SJCRH30 (cell line): ENCODE measurements at regions not wholly inside any gene's neighbourhood (a gene's known extent, or its start where the extent isn't known, plus 50 kb on each side); places are given as distances from the start of the nearest gene placed in this dataset.
"Not testable (repeated sequence)": the region's sequence is repeated elsewhere in the genome, so short reads cannot be mapped to it uniquely, and the experiment has no call there.

Experiments used
- DNase-seq, 2 experiments: peaks; one replicate each; pipeline ENCODE4 v3.0.0-alpha.2; 2015 to 2020
- H3K27ac ChIP-seq: fragments of 250-450 bp; sonication (Bioruptor Pico); 2 replicates; pipeline ENCODE4 v1.5.1; 2020; ENCODE audit warnings: mild to moderate bottlenecking, moderate library complexity
- H3K27me3 ChIP-seq: fragments of 250-450 bp; sonication (Bioruptor Pico); 2 replicates; pipeline ENCODE4 v1.5.1; 2020; ENCODE audit warnings: mild to moderate bottlenecking, moderate library complexity
- H3K36me3 ChIP-seq: fragments of 250-450 bp; sonication (Bioruptor Pico); 2 replicates; pipeline ENCODE4 v1.5.1; 2020; ENCODE audit warnings: mild to moderate bottlenecking, moderate library complexity
- H3K4me1 ChIP-seq: fragments of 250-450 bp; sonication (Bioruptor Pico); 2 replicates; pipeline ENCODE4 v1.5.1; 2020; ENCODE audit warnings: mild to moderate bottlenecking, moderate library complexity
- H3K4me3 ChIP-seq: fragments of 250-450 bp; sonication (Bioruptor Pico); 2 replicates; pipeline ENCODE4 v1.5.1; 2020; ENCODE audit warnings: mild to moderate bottlenecking, moderate library complexity
- H3K9me3 ChIP-seq: fragments of 250-450 bp; sonication (Bioruptor Pico); replicated peaks from 2 replicates; pipeline ENCODE4 v1.5.1; 2020; ENCODE audit warnings: mild to moderate bottlenecking, moderate library complexity

DNA sequence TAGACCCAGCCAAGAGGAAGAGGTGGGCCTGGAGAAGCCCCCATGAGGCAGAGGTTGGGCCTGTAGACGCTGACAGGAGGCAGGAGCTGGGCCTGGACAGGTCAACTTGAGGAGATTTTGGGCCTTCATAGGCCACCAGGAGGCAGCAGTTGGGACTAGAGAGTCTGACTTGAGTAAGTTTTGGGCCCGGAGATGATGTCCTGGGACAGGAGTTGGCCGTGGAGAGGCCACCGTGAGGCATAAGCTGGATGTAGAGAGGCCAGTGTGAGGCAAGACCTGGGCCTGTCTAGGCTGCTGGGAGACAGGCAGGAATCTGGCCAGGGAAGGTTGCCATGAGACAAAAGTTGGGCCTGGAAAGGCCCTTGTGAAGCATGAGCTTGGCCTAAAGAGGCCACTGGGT, 312.6 kb downstream of the OR4F29 start:
- H3K27ac ChIP-seq, H3K4me1 ChIP-seq, H3K9me3 ChIP-seq, H3K27me3 ChIP-seq, H3K4me3 ChIP-seq, H3K36me3 ChIP-seq, DNase-seq: not testable (repeated sequence)

DNA sequence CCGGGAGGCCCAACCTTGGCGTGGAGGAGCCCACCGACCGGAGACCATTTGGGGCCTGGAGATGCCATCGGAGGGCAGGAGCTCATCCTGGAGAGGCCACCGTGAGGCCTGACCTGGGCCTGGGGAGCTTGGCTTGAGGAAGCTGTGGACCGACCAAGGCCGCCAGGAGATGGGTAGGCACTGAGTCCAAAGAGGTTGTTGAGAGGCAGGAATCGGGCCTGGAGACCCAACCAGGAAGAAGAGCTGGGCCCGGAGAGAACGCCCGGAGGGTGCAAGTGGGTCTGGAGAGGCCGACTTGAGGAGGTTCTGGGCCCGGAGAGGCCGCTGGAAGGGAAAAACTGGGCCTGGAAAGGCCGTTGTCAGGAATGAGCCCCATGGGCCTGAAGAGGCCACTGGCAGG, 313.8 kb downstream of the OR4F29 start:
- not testable (repeated sequence) for H3K9me3 ChIP-seq, H3K27me3 ChIP-seq, H3K4me3 ChIP-seq, H3K4me1 ChIP-seq, DNase-seq, H3K36me3 ChIP-seq, H3K27ac ChIP-seq

DNA sequence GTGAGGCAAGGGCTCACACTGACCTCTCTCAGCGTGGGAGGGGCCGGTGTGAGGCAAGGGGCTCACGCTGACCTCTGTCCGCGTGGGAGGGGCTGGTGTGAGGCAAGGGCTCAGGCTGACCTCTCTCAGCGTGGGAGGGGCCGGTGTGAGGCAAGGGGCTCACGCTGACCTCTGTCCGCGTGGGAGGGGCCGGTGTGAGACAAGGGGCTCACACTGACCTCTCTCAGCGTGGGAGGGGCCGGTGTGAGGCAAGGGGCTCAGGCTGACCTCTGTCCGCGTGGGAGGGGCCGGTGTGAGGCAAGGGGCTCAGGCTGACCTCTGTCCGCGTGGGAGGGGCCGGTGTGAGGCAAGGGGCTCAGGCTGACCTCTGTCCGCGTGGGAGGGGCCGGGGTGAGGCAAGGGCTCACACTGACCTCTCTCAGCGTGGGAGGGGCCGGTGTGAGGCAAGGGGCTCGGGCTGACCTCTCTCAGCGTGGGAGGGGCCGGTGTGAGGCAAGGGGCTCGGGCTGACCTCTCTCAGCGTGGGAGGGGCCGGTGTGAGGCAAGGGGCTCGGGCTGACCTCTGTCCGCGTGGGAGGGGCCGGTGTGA, 315.0 kb downstream of the OR4F29 start:
- not testable (repeated sequence) for H3K36me3 ChIP-seq, H3K9me3 ChIP-seq, H3K27me3 ChIP-seq, DNase-seq, H3K4me1 ChIP-seq, H3K27ac ChIP-seq, H3K4me3 ChIP-seq

DNA sequence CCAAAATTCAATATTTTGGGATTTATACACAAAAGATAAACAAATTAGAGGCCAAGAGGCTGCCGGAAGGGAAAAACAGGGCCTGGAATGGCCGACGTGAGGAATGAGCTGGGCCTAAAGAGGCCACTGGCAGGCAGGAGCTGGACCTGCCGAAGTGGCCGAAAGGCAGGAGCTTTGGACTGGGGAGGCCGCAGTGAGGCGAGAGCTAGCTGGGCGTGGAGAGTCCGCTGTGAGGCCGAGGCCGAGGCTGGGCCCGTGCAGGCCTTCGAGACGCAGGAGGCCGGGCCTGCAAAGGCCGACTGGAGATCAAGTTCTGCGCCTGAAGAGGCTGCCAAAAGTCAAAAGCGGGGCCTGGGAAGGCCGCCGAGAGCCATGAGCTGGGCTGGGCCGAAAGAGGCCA, 316.5 kb downstream of the OR4F29 start:
- not testable (repeated sequence) for H3K4me1 ChIP-seq, DNase-seq, H3K27me3 ChIP-seq, H3K27ac ChIP-seq, H3K9me3 ChIP-seq, H3K36me3 ChIP-seq, H3K4me3 ChIP-seq

DNA sequence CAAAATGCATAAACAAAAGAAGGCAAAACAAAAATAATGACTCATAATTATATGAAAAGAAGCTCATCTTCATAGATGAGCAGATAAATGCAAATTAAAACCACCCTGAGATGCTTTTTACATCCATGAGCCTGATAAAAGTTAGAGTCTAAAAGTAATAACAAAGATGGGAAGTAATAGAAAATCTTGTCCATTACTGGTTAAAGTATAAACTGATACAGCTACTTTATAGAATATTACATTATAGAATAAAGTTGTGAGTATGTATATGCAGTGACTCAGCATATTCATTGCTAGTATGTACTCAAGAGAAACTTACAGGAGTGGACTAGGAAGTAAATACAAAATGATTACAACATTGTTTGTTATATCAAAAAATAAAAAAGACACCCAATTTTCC, 333.0 kb downstream of the OR4F29 start:
- not testable (repeated sequence) for H3K36me3 ChIP-seq, H3K9me3 ChIP-seq, H3K27ac ChIP-seq, H3K4me3 ChIP-seq, H3K27me3 ChIP-seq, DNase-seq, H3K4me1 ChIP-seq

DNA sequence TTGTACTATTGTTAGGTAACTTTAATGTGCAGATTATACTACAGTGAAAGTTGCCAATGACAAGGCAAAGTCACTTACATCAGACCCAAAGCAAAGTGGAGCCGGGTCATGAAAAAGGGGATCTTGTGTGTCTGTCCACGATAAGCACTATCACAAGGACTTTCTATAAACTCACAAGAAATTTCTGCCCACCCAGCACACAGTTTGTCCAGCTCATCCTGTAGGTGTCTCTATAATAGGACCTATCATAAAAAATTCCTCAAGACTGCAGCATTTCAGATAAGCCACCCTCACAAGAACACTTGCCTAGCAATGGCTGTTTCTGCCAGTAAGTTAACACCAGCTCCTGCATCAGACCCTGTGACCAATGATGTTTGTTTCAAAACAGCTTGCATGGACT, 335.9 kb downstream of the OR4F29 start:
- not testable (repeated sequence) for H3K27me3 ChIP-seq

DNA sequence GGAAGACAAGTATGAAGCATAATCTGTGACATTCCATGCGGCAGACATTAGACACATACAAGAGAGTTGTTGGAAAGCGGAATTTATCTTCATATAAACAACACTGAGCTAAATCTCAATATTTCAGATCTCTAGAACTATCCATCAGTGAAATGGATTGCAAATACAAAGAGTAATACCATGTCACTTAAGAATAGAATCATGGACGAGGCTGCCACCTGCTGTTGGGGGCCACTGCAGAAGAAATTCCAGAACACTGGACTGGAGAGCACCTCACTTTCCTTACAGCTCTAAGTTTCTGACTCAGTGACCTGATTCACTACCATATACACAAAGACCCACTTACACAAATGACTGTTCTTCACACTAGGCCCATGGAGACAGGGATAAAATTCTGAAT, 346.7 kb downstream of the OR4F29 start:
- not testable (repeated sequence) for H3K4me1 ChIP-seq, H3K4me3 ChIP-seq, H3K27ac ChIP-seq, H3K36me3 ChIP-seq, DNase-seq, H3K9me3 ChIP-seq, H3K27me3 ChIP-seq

More for the DNA sequence above, 335.9 kb downstream of the OR4F29 start:
- not testable (repeated sequence) for H3K27ac ChIP-seq, H3K4me3 ChIP-seq, DNase-seq, H3K4me1 ChIP-seq, H3K9me3 ChIP-seq, H3K36me3 ChIP-seq

DNA sequence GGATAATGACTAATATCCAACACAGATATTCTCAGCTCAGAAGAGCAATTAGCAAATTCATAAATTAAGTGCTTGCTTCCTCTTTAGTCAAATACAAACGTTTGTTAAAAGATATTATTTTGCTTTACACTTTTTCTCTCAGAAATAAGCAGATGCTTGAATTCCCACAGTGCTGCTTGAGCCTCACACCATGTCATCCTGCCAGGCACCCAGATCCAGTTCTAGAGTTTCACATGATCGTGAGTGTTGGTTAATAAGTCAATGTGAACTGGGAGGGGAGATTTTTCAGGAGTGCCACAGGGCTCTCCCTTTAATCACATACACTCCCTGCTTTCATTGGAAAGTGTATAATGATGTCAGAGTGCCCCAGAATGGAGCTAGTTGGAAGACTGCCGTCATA, 352.0 kb downstream of the OR4F29 start:
- H3K27ac ChIP-seq, H3K4me3 ChIP-seq, H3K9me3 ChIP-seq, H3K4me1 ChIP-seq, H3K27me3 ChIP-seq, DNase-seq, H3K36me3 ChIP-seq: not testable (repeated sequence)

DNA sequence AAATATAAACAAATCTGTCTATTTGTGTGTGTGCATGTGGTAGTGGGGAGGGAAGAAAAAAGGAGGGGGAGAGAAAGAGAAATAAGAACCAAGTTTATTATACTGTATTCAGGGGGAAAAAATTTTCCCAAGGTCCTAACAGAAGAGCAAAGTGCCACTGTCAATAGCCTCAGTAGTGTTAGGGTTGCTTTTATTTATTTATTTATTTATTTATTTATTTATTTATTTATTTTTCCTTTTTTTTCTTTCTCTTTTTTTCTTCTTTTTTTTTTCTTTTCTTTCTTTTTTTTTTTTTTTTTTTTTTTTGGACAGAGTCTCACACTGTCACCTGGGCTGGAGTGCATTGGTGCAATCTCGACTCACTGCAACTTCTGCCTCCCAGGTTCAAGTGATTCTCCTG, 352.7 kb downstream of the OR4F29 start:
- not testable (repeated sequence) for H3K4me3 ChIP-seq, H3K9me3 ChIP-seq, H3K4me1 ChIP-seq, H3K27ac ChIP-seq, DNase-seq, H3K36me3 ChIP-seq, H3K27me3 ChIP-seq

DNA sequence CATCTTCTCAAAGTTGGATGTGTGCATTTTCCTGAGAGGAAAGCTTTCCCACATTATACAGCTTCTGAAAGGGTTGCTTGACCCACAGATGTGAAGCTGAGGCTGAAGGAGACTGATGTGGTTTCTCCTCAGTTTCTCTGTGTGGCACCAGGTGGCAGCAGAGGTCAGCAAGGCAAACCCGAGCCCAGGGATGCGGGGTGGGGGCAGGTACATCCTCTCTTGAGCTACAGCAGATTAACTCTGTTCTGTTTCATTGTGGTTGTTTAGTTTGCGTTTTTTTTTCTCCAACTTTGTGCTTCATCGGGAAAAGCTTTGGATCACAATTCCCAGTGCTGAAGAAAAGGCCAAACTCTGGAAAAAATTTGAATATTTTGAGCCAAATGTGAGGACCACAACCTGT, 360.2 kb downstream of the OR4F29 start:
- DNase-seq, H3K4me3 ChIP-seq, H3K4me1 ChIP-seq, H3K9me3 ChIP-seq, H3K27ac ChIP-seq, H3K36me3 ChIP-seq, H3K27me3 ChIP-seq: not testable (repeated sequence)

DNA sequence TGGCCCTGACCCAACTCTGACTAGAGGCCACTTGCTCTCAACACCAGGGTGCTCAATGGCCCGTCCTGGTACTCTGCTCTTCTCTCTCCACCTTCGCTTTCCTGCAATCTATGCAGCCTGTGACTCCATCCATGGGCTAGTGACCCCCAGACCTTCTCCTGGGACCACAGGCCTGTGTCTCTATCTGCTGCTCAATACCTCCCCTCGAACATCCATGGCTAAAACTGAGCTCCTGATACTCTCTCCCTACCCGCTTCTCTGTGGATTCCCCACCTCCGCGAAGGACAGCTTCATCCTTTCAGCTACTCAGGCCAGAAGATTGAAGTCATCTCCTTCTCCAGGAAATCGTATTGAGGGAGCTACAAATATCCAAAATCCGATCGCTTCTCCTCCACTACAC, 363.4 kb downstream of the OR4F29 start:
- not testable (repeated sequence) for H3K4me3 ChIP-seq, H3K27ac ChIP-seq, H3K9me3 ChIP-seq, H3K27me3 ChIP-seq, H3K36me3 ChIP-seq, DNase-seq, H3K4me1 ChIP-seq

DNA sequence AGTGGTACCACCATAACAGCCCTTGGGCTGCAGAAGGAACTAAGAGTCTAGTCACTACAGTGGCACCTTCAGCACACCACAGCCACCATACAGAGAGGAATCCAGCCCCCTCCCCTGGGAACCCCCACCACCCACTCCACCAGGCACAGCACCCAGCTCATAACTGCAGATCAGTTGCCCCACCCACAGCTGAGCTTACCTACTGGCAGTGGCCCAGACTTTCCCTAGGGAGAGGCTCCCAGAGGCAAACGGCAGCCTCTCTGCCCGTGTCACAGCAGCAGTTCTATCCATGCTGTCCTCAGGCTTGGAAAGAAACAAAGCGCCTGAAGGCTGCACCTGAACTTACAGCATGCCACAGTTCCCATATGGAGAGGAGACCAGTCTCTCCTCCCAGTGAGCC, 372.3 kb downstream of the OR4F29 start:
- not testable (repeated sequence) for H3K9me3 ChIP-seq, H3K27me3 ChIP-seq, H3K27ac ChIP-seq, H3K4me3 ChIP-seq, DNase-seq, H3K36me3 ChIP-seq, H3K4me1 ChIP-seq

DNA sequence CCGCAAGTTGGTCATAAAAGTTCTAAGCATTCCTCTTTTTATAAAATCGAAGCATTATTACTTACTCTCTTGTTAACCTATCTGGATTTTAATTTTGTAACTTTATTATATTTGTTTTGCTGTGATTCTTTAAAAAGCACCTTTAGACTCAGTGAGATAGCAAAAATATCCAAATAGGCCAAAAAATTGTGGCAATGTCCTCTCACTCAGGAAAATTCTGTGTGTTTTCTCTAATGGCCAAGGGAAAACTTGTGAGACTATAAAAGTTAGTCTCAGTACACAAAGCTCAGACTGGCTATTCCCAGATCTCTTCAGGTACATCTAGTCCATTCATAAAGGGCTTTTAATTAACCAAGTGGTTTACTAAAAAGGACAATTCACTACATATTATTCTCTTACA, 386.4 kb downstream of the OR4F29 start, which contains the start of gene OR4F5:
TSS of gene OR4F5 (plus strand) at position 301 of the 400 bp plus-strand sequence.
- not testable (repeated sequence) for H3K4me1 ChIP-seq, H3K4me3 ChIP-seq, DNase-seq, H3K27ac ChIP-seq, H3K9me3 ChIP-seq, H3K27me3 ChIP-seq, H3K36me3 ChIP-seq

DNA sequence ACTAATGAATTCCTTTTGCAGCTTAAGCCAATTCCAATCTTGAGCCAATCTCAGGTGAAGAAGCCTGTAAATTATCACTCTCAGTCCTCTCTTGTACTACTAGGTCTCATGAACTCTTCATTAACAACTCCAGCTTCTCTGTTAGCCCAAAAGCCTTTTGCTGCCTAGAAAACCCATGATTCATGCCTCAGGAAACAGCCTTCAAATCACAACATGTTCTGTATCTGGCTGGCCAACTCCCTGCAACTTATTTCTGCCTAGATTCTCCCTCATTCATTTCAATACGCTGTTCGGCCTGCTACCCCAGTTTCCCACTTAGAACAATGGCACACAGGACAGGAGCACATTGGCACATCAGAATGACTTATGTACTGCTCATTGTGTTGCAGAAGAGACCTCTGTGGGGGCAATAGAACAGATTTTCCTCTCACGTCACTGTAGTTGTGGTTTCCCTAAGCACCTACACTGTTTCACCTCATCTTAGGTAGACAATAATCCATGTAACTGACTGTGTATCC, 395.4 kb downstream of the OR4F29 start:
- not testable (repeated sequence) for H3K4me1 ChIP-seq, DNase-seq, H3K27me3 ChIP-seq, H3K36me3 ChIP-seq, H3K9me3 ChIP-seq, H3K27ac ChIP-seq, H3K4me3 ChIP-seq

DNA sequence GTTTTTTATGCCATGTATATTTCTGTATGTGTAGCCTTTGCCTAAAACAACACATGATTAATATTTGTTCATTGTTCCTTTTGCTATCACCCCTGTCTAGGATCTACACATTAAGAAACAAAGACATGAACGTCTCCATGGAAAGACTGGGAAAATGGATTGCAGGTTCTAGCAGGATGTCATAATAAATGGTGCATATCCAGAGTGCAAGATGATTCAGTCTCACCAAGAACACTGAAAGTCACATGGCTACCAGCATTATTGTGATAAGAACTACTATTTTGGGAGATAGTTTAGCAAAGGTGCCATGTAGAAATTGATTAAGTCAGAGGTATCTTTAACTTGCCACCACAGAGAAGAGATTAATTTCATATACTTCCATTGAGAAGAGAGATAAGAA, 398.3 kb downstream of the OR4F29 start:
- not testable (repeated sequence) for H3K27me3 ChIP-seq, H3K27ac ChIP-seq, H3K4me3 ChIP-seq, H3K36me3 ChIP-seq, H3K9me3 ChIP-seq, DNase-seq, H3K4me1 ChIP-seq

DNA sequence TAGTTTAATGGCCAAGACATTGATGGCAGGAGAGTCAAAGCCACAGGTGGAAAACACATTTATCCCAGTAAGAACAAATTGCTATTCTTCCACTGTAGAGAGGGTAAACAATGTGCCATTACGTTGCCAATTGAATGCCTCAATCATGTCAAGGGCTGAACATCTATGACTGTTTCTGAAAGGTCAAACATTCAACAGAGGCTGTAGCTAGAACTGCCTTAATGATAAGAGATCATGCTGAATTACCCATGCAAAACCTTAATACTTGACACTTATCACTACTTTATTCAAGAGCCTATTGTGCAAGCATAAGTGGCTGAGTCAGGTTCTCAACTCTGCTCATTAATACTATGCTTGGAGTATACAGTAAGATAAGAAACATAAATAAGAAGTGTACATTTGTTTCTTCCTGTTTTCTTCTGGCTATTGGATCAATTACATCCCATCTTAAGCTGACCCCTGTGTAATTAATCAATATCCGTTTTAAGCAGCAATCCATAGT, 409.5 kb downstream of the OR4F29 start:
- H3K27me3 ChIP-seq, DNase-seq, H3K27ac ChIP-seq, H3K4me3 ChIP-seq, H3K9me3 ChIP-seq, H3K36me3 ChIP-seq, H3K4me1 ChIP-seq: not testable (repeated sequence)
